GM19023 (cell line): ENCODE measurements at regions not wholly inside any gene's neighbourhood (a gene's known extent, or its start where the extent isn't known, plus 50 kb on each side); places are given as distances from the start of the nearest gene placed in this dataset.
"Not testable (repeated sequence)": the region's sequence is repeated elsewhere in the genome, so short reads cannot be mapped to it uniquely, and the experiment has no call there.

Experiments
- ATAC-seq: cut with Tn5 transposase; IDR thresholded peaks from one replicate; pipeline ENCODE4 v1.9.1; 2021; ENCODE audit warnings: mild to moderate bottlenecking, moderate library complexity; ENCODE audit not compliant: unreplicated experiment

- no peak for ATAC-seq
These were observed 171.0 kb upstream of the PZP start for GRCh38 chr12:9379023-9379742.

GRCh38 chr12:9378430-9378835, 170.2 kb upstream of the PZP start:
- no peak for ATAC-seq

GRCh38 chr12:9372202-9372601, 164.0 kb upstream of the PZP start:
- ATAC-seq = no peak

GRCh38 chr12:9367828-9368227, 159.6 kb upstream of the PZP start:
- ATAC-seq = no peak

- no peak for ATAC-seq
These were observed 159.0 kb upstream of the PZP start for GRCh38 chr12:9367201-9367600.

GRCh38 chr12:9365296-9365695, 157.1 kb upstream of the PZP start:
- ATAC-seq = no peak

- peak; percentile 91 for ATAC-seq
These were observed 156.3 kb upstream of the PZP start for GRCh38 chr12:9364224-9365176.

- ATAC-seq = no peak
These were observed 154.9 kb upstream of the PZP start for GRCh38 chr12:9363145-9363544.

- no peak for ATAC-seq
These were observed 153.7 kb upstream of the PZP start for GRCh38 chr12:9361879-9362326.

- not testable (repeated sequence) for ATAC-seq
These were observed 146.0 kb upstream of the PZP start for GRCh38 chr12:9354009-9354754.

GRCh38 chr12:9351136-9351535, 142.9 kb upstream of the PZP start:
- ATAC-seq = no peak

- ATAC-seq = no peak
These were observed 142.0 kb upstream of the PZP start for GRCh38 chr12:9349888-9350885.

- no peak for ATAC-seq
These were observed 140.8 kb upstream of the PZP start for GRCh38 chr12:9348906-9349518.

GRCh38 chr12:9347328-9348127, 139.3 kb upstream of the PZP start:
- ATAC-seq = no peak

- ATAC-seq = no peak
These were observed 138.7 kb upstream of the PZP start for GRCh38 chr12:9346866-9347327.

GRCh38 chr12:9345171-9345570, 137.0 kb upstream of the PZP start:
- ATAC-seq = no peak

GRCh38 chr12:9344541-9344940, 136.3 kb upstream of the PZP start:
- no peak for ATAC-seq

GRCh38 chr12:9343731-9344130, 135.5 kb upstream of the PZP start:
- no peak for ATAC-seq
